ENCODE measurements at regions not wholly inside any gene's neighbourhood (a gene's known extent, or its start where the extent isn't known, plus 50 kb on each side); places are given as distances from the start of the nearest gene placed in this dataset.

GRCh38 chr17:56656701-56657327 is 63.3 kb downstream of the NOG start:
- intact Hi-C loops (cut with micrococcal nuclease; ENCODE audit: unreplicated experiment) (no loop called here), in situ Hi-C loops (cut with HindIII; ENCODE audit: low pct_unique_long_range_greater_than_20kb, low sequenced_read_pairs) (no loop called here)
- CTCF ChIA-PET, result no interaction called here
- Histone ChIP-seq H3K4me3 (ENCODE audit: low read depth in 2 of 2, low read length in 2 of 2) (no peak overlapping the region), H3K27ac (ENCODE audit: low read length) (no peak overlapping the region), H3K4me1 (ENCODE audit: control insufficient read depth, insufficient read depth, low read length) (no peaks in the 10 kb centered on the region; the same call in 1 of the 2 replicates), H3K36me3 (ENCODE audit: control insufficient read depth, insufficient read depth, low read length) (no peaks in the 10 kb centered on the region), H3K9me3 (ENCODE audit: control insufficient read depth, insufficient read depth, low read depth, low read length) (no peaks in the 10 kb centered on the region), H3K27me3 (ENCODE audit: control insufficient read depth, insufficient read depth, low read length) (no peaks in the 10 kb centered on the region)
- ATAC-seq (no peak), DNase-seq (ENCODE audit: low read depth, low spot score) (no peak)
- BruUV-seq (replicated peaks), result no TSS peak
- POLR2A ChIA-PET, result no interaction called here
- TF ChIP-seq SIN3A (IDR thresholded peaks at IDR 0.05; ENCODE audit: borderline replicate concordance, insufficient read depth, low read depth, low read length) (no peak), POLR2AphosphoS5 (IDR thresholded peaks at IDR 0.05; ENCODE audit: low read depth, low read length) (no peak), TCF7L2 (IDR thresholded peaks at IDR 0.05; ENCODE audit: low read depth, low read length) (no peak)

DNA sequence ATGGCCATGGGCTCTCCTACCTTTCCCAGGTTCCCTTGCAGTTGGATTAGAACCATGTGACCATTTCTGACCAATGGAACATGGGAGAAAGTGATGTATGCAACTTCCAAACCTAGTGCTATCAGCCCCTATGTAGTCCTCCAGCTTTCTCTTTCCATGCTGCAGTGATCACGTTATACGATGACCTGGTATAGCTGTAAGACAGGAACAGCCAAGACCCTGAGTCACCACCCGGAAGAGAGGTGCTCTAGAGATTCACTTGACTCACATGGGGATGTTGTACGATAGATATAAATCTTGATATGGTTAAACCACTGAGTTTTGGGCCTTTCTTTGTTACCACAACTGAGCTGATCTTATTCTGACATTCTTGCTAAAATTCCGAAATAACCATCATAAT is 65.1 kb downstream of the NOG start:
- no peak for DNase-seq (ENCODE audit: low read depth, low spot score)
- Histone ChIP-seq H3K36me3 (ENCODE audit: control insufficient read depth, insufficient read depth, low read length) (no peaks in the 10 kb centered on the region), H3K9me3 (ENCODE audit: control insufficient read depth, insufficient read depth, low read depth, low read length) (no peaks in the 10 kb centered on the region), H3K4me1 (ENCODE audit: control insufficient read depth, insufficient read depth, low read length) (no peaks in the 10 kb centered on the region; the same call in 1 of the 2 replicates), H3K27ac (ENCODE audit: low read length) (no peak overlapping the region), H3K4me3 (ENCODE audit: low read depth in 2 of 2, low read length in 2 of 2) (no peak overlapping the region), H3K27me3 (ENCODE audit: control insufficient read depth, insufficient read depth, low read length) (no peaks in the 10 kb centered on the region)
- intact Hi-C loops (cut with micrococcal nuclease; ENCODE audit: unreplicated experiment), result no loop called here
- ATAC-seq, result no peak
- ChIA-PET POLR2A (no interaction called here), CTCF (no interaction called here)
- no TSS peak for BruUV-seq (replicated peaks)
- TF ChIP-seq TCF7L2 (IDR thresholded peaks at IDR 0.05; ENCODE audit: low read depth, low read length) (no peak), POLR2AphosphoS5 (IDR thresholded peaks at IDR 0.05; ENCODE audit: low read depth, low read length) (no peak), SIN3A (IDR thresholded peaks at IDR 0.05; ENCODE audit: borderline replicate concordance, insufficient read depth, low read depth, low read length) (no peak), REST (IDR thresholded peaks at IDR 0.05; ENCODE audit: insufficient read depth in 1 of 2, low read depth in 2 of 2, low read length in 1 of 2) (no peak), CTCF (IDR thresholded peaks at IDR 0.05) (no peak)
- in situ Hi-C loops (cut with HindIII; ENCODE audit: low pct_unique_long_range_greater_than_20kb, low sequenced_read_pairs), result no loop called here

DNA sequence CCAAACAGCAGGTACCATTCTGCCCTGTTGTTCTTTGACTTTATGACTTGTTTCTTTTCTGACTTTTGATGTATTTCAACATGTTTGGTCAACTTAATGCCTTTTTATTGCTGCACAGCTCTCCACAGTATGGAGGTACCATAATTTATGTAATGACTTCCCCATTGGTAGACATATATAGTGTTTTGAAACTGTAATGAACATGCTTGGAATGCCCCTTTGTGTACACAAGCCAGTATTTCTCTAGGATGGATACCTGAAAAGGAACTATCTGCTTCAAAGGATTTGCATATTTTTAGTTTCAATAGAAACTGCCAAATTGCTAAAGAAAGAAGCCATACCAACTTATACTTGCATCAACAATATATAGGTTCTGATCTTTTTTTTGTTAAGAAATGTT is 66.1 kb downstream of the NOG start:
- Histone ChIP-seq H3K9me3 (ENCODE audit: control insufficient read depth, insufficient read depth, low read depth, low read length) (no peaks in the 10 kb centered on the region), H3K27me3 (ENCODE audit: control insufficient read depth, insufficient read depth, low read length) (no peaks in the 10 kb centered on the region), H3K4me3 (ENCODE audit: low read depth in 2 of 2, low read length in 2 of 2) (no peak overlapping the region), H3K4me1 (ENCODE audit: control insufficient read depth, insufficient read depth, low read length) (no peaks in the 10 kb centered on the region), H3K36me3 (ENCODE audit: control insufficient read depth, insufficient read depth, low read length) (no peaks in the 10 kb centered on the region), H3K27ac (ENCODE audit: low read length) (no peak overlapping the region)
- ChIA-PET POLR2A (no interaction called here), CTCF (no interaction called here)
- intact Hi-C loops (cut with micrococcal nuclease; ENCODE audit: unreplicated experiment), result no loop called here
- no peak for TF ChIP-seq TCF7L2 (IDR thresholded peaks at IDR 0.05; ENCODE audit: low read depth, low read length)
- TF ChIP-seq POLR2AphosphoS5 (IDR thresholded peaks at IDR 0.05; ENCODE audit: low read depth, low read length), result no peak
- TF ChIP-seq REST (IDR thresholded peaks at IDR 0.05; ENCODE audit: insufficient read depth in 1 of 2, low read depth in 2 of 2, low read length in 1 of 2), result no peak
- no peak for TF ChIP-seq CTCF (IDR thresholded peaks at IDR 0.05)
- TF ChIP-seq SIN3A (IDR thresholded peaks at IDR 0.05; ENCODE audit: borderline replicate concordance, insufficient read depth, low read depth, low read length), result no peak
- BruUV-seq (replicated peaks), result no TSS peak
- in situ Hi-C loops (cut with HindIII; ENCODE audit: low pct_unique_long_range_greater_than_20kb, low sequenced_read_pairs), result no loop called here
- no peak for ATAC-seq
- DNase-seq (ENCODE audit: low read depth, low spot score), result no peak

Data from Panc1 (cell line).